Mucosa of descending colon (tissue), 3 donors: ENCODE measurements at regions not wholly inside any gene's neighbourhood (a gene's known extent, or its start where the extent isn't known, plus 50 kb on each side); places are given as distances from the start of the nearest gene placed in this dataset.
"Not testable (repeated sequence)": the region's sequence is repeated elsewhere in the genome, so short reads cannot be mapped to it uniquely, and the experiment has no call there.

Experiments
- ATAC-seq: fragments of 200-7000 bp; cut with Tn5 transposase; one replicate; pipeline ENCODE4 v1.9.1; 2020; ENCODE audit warnings: mild to moderate bottlenecking, moderate library complexity
- DNase-seq, 3 donors: peaks; one replicate each; pipeline ENCODE4 v3.0.0-alpha.2; 2020
- H3K36me3 ChIP-seq: fragments of 200-600 bp; one replicate; pipeline ENCODE4 v1.8.0; 2021; ENCODE audit warnings: low read depth, mild to moderate bottlenecking
- H3K4me1 ChIP-seq: fragments of 200-600 bp; one replicate; pipeline ENCODE4 v1.8.0; 2021; ENCODE audit warnings: low read depth, mild to moderate bottlenecking
- H3K4me3 ChIP-seq: fragments of 200-600 bp; one replicate; pipeline ENCODE4 v1.8.0; 2021; ENCODE audit warnings: mild to moderate bottlenecking
- H3K9me3 ChIP-seq: fragments of 200-600 bp; one replicate; pipeline ENCODE4 v1.8.0; 2021; ENCODE audit warnings: mild to moderate bottlenecking
- CTCF ChIP-seq: fragments of 200-600 bp; IDR thresholded peaks from one replicate; pipeline ENCODE4 v1.8.0; 2022; ENCODE audit warnings: antibody characterized with exemption, mild to moderate bottlenecking
- intact Hi-C, 2 donors: fragments of 100-400 bp; cut with DNase I in 1 of 2; cut with micrococcal nuclease in 1 of 2; formaldehyde crosslinking; loops; one replicate each; pipeline versions ENCODE4 v1.11.0 to v1.11.1; 2022; cut with DNase I, micrococcal nuclease
- donor health status: DM: no; HTN: no; CAD: no; lungs with moderate emphysema.
- donor health status: DM: no; HTN: no; CAD: no.
- donor health status: DM: no; HTN: yes; CAD: no.

- no peak overlapping the region for H3K4me3 ChIP-seq
- no peaks in the 10 kb centered on the region for H3K4me1 ChIP-seq
- TF ChIP-seq CTCF = no peak
- DNase-seq (no peak), ATAC-seq (no peak)
- H3K36me3 ChIP-seq = no peaks in the 10 kb centered on the region
- intact Hi-C loops = no loop called here
- H3K9me3 ChIP-seq = no peaks in the 10 kb centered on the region
Measured at GRCh38 chrX:118228456-118228855, 111.8 kb upstream of the KLHL13 start.

GRCh38 chrX:118231464-118231863 is 114.4 kb upstream of the WDR44 start:
- no peak for ATAC-seq
- TF ChIP-seq CTCF = no peak
- H3K9me3 ChIP-seq = no peaks in the 10 kb centered on the region
- no peaks in the 10 kb centered on the region for H3K36me3 ChIP-seq
- no peak overlapping the region for H3K4me3 ChIP-seq
- DNase-seq = no peak
- intact Hi-C loops = no loop called here
- H3K4me1 ChIP-seq = no peaks in the 10 kb centered on the region

- DNase-seq (no peak), ATAC-seq (no peak)
- no peak for TF ChIP-seq CTCF
- Histone ChIP-seq H3K4me3 (no peak overlapping the region), H3K9me3 (no peaks in the 10 kb centered on the region), H3K4me1 (no peaks in the 10 kb centered on the region), H3K36me3 (no peaks in the 10 kb centered on the region)
- intact Hi-C loops = no loop called here
Measured at GRCh38 chrX:118239178-118239870, 106.6 kb upstream of the WDR44 start.

- no peak for ATAC-seq
- no peaks in the 10 kb centered on the region for H3K36me3 ChIP-seq
- no peaks in the 10 kb centered on the region for H3K4me1 ChIP-seq
- DNase-seq = no peak
- H3K9me3 ChIP-seq = no peaks in the 10 kb centered on the region
- no peak for TF ChIP-seq CTCF
- intact Hi-C loops = no loop called here
- no peak overlapping the region for H3K4me3 ChIP-seq
Measured at GRCh38 chrX:118239913-118240698, 105.8 kb upstream of the WDR44 start.

GRCh38 chrX:118246961-118247360 is 98.9 kb upstream of the WDR44 start:
- H3K4me3 ChIP-seq, ATAC-seq, H3K4me1 ChIP-seq, intact Hi-C loops, DNase-seq, H3K36me3 ChIP-seq, H3K9me3 ChIP-seq: not testable (repeated sequence)

- no peaks in the 10 kb centered on the region for H3K9me3 ChIP-seq
- intact Hi-C loops = no loop called here
- no peak for TF ChIP-seq CTCF
- no peaks in the 10 kb centered on the region for H3K36me3 ChIP-seq
- ATAC-seq (no peak), DNase-seq (no peak)
- no peak overlapping the region for H3K4me3 ChIP-seq
- no peaks in the 10 kb centered on the region for H3K4me1 ChIP-seq
Measured at GRCh38 chrX:118249146-118249545, 96.8 kb upstream of the WDR44 start.
